IMR-90 (cell line): ENCODE measurements at regions not wholly inside any gene's neighbourhood (a gene's known extent, or its start where the extent isn't known, plus 50 kb on each side); places are given as distances from the start of the nearest gene placed in this dataset.

Source experiments
- ATAC-seq: fragments of 200-7000 bp; cut with Tn5 transposase; 2 replicates; pipeline ENCODE4 v1.9.1; 2020; ENCODE audit warnings: low read depth, mild to moderate bottlenecking, moderate library complexity
- BruUV-seq: library from RNA; stranded (reverse); fragments of 400-500 nt; replicated peaks from 2 replicates; lab custom pipeline; 2021; lab: Mats Ljungman, UMichigan
- CTCF ChIA-PET: fragments of 300-600 bp; formaldehyde crosslinking; extraction: SDS; loops from one replicate; lab custom pipeline; 2021; ENCODE audit warnings: antibody characterized with exemption; lab: Yijun Ruan, JAX
- POLR2A ChIA-PET: fragments of 300-600 bp; sonication (Branson Sonifier 250); formaldehyde crosslinking; loops from one replicate; lab custom pipeline; 2022; ENCODE audit warnings: antibody characterized with exemption; ENCODE audit not compliant: unreplicated experiment; lab: Charles Lee
- DNase-seq: peaks from one replicate; pipeline ENCODE4 v3.0.0; 2013
- H2AFZ ChIP-seq: replicated peaks from 2 replicates; pipeline ENCODE3; 2013; ENCODE audit warnings: low read length, mild to moderate bottlenecking; ENCODE audit not compliant: poor library complexity
- H2AK5ac ChIP-seq: 2 replicates; pipeline ENCODE4 v1.6.1; 2013; ENCODE audit warnings: low read depth, low read length, inconsistent platforms
- H2AK9ac ChIP-seq: replicated peaks from 2 replicates; pipeline ENCODE3; 2013; ENCODE audit warnings: mild to moderate bottlenecking, low read depth, low read length, moderate library complexity; ENCODE audit not compliant: poor library complexity
- H2BK120ac ChIP-seq: 2 replicates; pipeline ENCODE4 v1.6.1; 2013; ENCODE audit warnings: low read depth, low read length, inconsistent platforms
- H2BK15ac ChIP-seq: 3 replicates; pipeline ENCODE4 v1.6.1; 2013; ENCODE audit warnings: low read depth, low read length, inconsistent platforms
- H2BK20ac ChIP-seq: 2 replicates; pipeline ENCODE4 v1.6.1; 2013; ENCODE audit warnings: low read depth, mild to moderate bottlenecking, inconsistent platforms, low read length, moderate library complexity
- H2BK5ac ChIP-seq: 2 replicates; pipeline ENCODE4 v1.6.1; 2013; ENCODE audit warnings: mild to moderate bottlenecking, low read depth, low read length, inconsistent platforms; ENCODE audit not compliant: poor library complexity, severe bottlenecking
- H3K14ac ChIP-seq: replicated peaks from 2 replicates; pipeline ENCODE4 v1.6.1; 2013; ENCODE audit warnings: low read depth, low read length, inconsistent platforms
- H3K18ac ChIP-seq: 2 replicates; pipeline ENCODE4 v1.6.1; 2013; ENCODE audit warnings: low read depth, low read length, control low read depth
- H3K23ac ChIP-seq: 2 replicates; pipeline ENCODE4 v1.6.1; 2013; ENCODE audit warnings: low read depth, low read length, inconsistent platforms
- H3K27ac ChIP-seq: 2 replicates; pipeline ENCODE4 v1.5.1; 2013; ENCODE audit warnings: mild to moderate bottlenecking, control low read depth, low read length; ENCODE audit not compliant: insufficient read depth
- H3K27me3 ChIP-seq: 2 replicates; pipeline ENCODE4 v1.6.1; 2013; ENCODE audit warnings: low read length; ENCODE audit not compliant: control insufficient read depth, insufficient read depth
- H3K36me3 ChIP-seq: 2 replicates; pipeline ENCODE4 v1.6.1; 2013; ENCODE audit warnings: low read length, mixed read lengths; ENCODE audit not compliant: control insufficient read depth, insufficient read depth
- H3K4ac ChIP-seq: 2 replicates; pipeline ENCODE4 v1.6.1; 2013; ENCODE audit warnings: low read depth, low read length, inconsistent platforms
- H3K4me1 ChIP-seq: 2 replicates; pipeline ENCODE4 v1.6.1; 2013; ENCODE audit warnings: low read length, mixed read lengths; ENCODE audit not compliant: control insufficient read depth, insufficient read depth
- H3K4me2 ChIP-seq: 2 replicates; pipeline ENCODE4 v1.6.1; 2013; ENCODE audit warnings: low read depth, mild to moderate bottlenecking, control low read depth, low read length, moderate library complexity
- H3K4me3 ChIP-seq: 2 replicates; pipeline ENCODE4 v1.5.1; 2013; ENCODE audit warnings: low read depth, mild to moderate bottlenecking, control low read depth, low read length, moderate library complexity; ENCODE audit not compliant: insufficient read depth
- H3K56ac ChIP-seq: 2 replicates; pipeline ENCODE4 v1.6.1; 2013; ENCODE audit warnings: low read length, inconsistent platforms; ENCODE audit not compliant: insufficient read depth; ENCODE audit errors: extremely low read depth
- H3K79me1 ChIP-seq, 2 experiments: 2 replicates each; pipeline ENCODE4 v1.6.1; 2013; ENCODE audit warnings: low read length in 2 of 2, inconsistent platforms in 1 of 2, low read depth in 1 of 2
- H3K9ac ChIP-seq: 2 replicates; pipeline ENCODE4 v1.6.1; 2013; ENCODE audit warnings: low read depth, low read length, control low read depth
- H3K9me1 ChIP-seq: 2 replicates; pipeline ENCODE4 v1.6.1; 2013; ENCODE audit warnings: low read length, inconsistent platforms; ENCODE audit not compliant: insufficient read depth
- H3K9me3 ChIP-seq: 2 replicates; pipeline ENCODE4 v1.6.1; 2013; ENCODE audit warnings: low read length; ENCODE audit not compliant: control insufficient read depth, insufficient read depth
- H4K20me1 ChIP-seq: 2 replicates; pipeline ENCODE4 v1.6.1; 2013; ENCODE audit warnings: low read length, inconsistent platforms; ENCODE audit not compliant: insufficient read depth
- H4K5ac ChIP-seq: 2 replicates; pipeline ENCODE4 v1.6.1; 2013; ENCODE audit warnings: mild to moderate bottlenecking, low read depth, low read length, control low read depth
- H4K8ac ChIP-seq, 2 experiments: 2 replicates each; pipeline ENCODE4 v1.6.1; 2013; ENCODE audit warnings: low read depth in 2 of 2, low read length in 2 of 2, control low read depth in 1 of 2, inconsistent platforms in 1 of 2
- H4K91ac ChIP-seq: 2 replicates; pipeline ENCODE4 v1.6.1; 2013; ENCODE audit warnings: low read depth, low read length, inconsistent platforms; ENCODE audit not compliant: insufficient read depth
- CEBPB ChIP-seq: IDR thresholded peaks from 2 replicates; pipeline ENCODE4 v1.6.1; 2012; ENCODE audit warnings: low read depth, low read length, improper control_type of control experiment
- CHD1 ChIP-seq: IDR thresholded peaks from 2 replicates; pipeline ENCODE4 v1.6.1; 2012; ENCODE audit warnings: low read depth, low read length, improper control_type of control experiment
- MAFK ChIP-seq: IDR thresholded peaks from 2 replicates; pipeline ENCODE4 v1.6.1; 2012; ENCODE audit warnings: low read depth, low read length, improper control_type of control experiment
- NFE2L2 ChIP-seq: fragments of 150-350 bp; IDR thresholded peaks from 2 replicates; pipeline ENCODE4 v1.6.1; 2016; ENCODE audit warnings: low read depth, mild to moderate bottlenecking, low read length
- POLR2A ChIP-seq: IDR thresholded peaks from 2 replicates; pipeline ENCODE4 v1.6.1; 2012; ENCODE audit warnings: mild to moderate bottlenecking, low read depth, low read length
- SMC3 ChIP-seq: fragments of 150-350 bp; IDR thresholded peaks from 2 replicates; pipeline ENCODE4 v1.6.1; 2016; ENCODE audit warnings: low read depth, mild to moderate bottlenecking, antibody characterized with exemption, low read length, moderate library complexity
- WGBS, 2 experiments: methylation state at CpG; one replicate each; pipeline versions ENCODE4 v1.1.5 to v1.1.7; 2013; ENCODE audit warnings: missing lambda C conversion rate in 2 of 2; ENCODE audit not compliant: insufficient read length in 1 of 2; ENCODE audit errors: extremely low coverage in 2 of 2; 5-methylcytosine and 5-hydroxymethylcytosine counted together
- dilution Hi-C: fragments of 300-500 bp; cut with HindIII; formaldehyde crosslinking; loops from one replicate; pipeline ENCODE4 v1.14.3; 2018; ENCODE audit warnings: low sequenced_read_pairs; ENCODE audit not compliant: unreplicated experiment
- in situ Hi-C: fragments of 300-500 bp; cut with MboI; formaldehyde crosslinking; loops from 3 replicates; pipeline ENCODE4 v1.14.3; 2019; ENCODE audit warnings: low sequenced_read_pairs, inconsistent platforms, mixed read lengths
- intact Hi-C: fragments of 100-400 bp; cut with micrococcal nuclease; formaldehyde crosslinking; loops from 2 replicates; pipeline ENCODE4 v1.10.0; 2022
- TF ChIP-seq, protein P1 (sequence below): fragments of 150-350 bp; IDR thresholded peaks from 2 replicates; pipeline ENCODE4 v1.6.1; 2016; ENCODE audit warnings: low read depth, mild to moderate bottlenecking, low read length, moderate library complexity, borderline replicate concordance
- TF ChIP-seq, protein P2 (sequence below): fragments of 150-350 bp; IDR thresholded peaks from 2 replicates; pipeline ENCODE4 v1.6.1; 2017; ENCODE audit warnings: mild to moderate bottlenecking, antibody characterized with exemption, low read length, low read depth
- TF ChIP-seq, protein P3 (sequence below): conservative IDR thresholded peaks from 2 replicates; pipeline ENCODE4 v1.5.1; 2012; ENCODE audit warnings: mild to moderate bottlenecking, low read depth, low read length, improper control_type of control experiment

DNA sequence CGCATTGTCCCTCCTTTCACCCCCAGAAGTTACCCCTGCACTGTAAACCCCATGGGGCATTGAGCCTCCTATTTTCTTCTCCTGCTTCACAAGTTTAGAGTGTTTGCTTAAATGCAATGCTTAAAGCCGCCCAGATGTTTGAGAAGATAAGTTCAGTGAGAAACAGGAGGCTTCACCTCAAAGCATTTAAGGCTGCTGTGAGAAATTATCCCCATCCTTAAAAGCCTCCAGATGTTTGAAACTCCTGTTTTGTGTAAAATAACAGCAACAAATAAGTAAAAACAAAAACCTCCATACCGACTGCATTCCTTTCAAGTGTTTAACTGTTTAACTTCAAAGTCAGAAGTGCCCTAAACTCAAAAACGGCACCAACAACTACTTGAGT, 81.8 kb downstream of the RTP5 start:
- Histone ChIP-seq H2AK9ac (no peak overlapping the region), H3K36me3 (no peaks in the 10 kb centered on the region), H3K9me1 (no peaks in the 10 kb centered on the region), H2AK5ac (no peak overlapping the region), H3K9ac (no peak overlapping the region), H3K4ac (no peak overlapping the region), H2BK5ac (no peak overlapping the region), H3K14ac (no peak overlapping the region), H3K4me2 (no peak overlapping the region), H3K4me3 (no peak overlapping the region), H3K9me3 (no peaks in the 10 kb centered on the region), H3K4me1 (no peaks in the 10 kb centered on the region), H3K56ac (no peak overlapping the region), H2AFZ (no peak overlapping the region), H3K27ac (no peak overlapping the region), H3K27me3 (peaks cover 20% of the 10 kb centered on the region), H4K91ac (no peak overlapping the region), H3K79me1 (no peaks in the 10 kb centered on the region), H4K8ac (no peak overlapping the region), H3K18ac (no peak overlapping the region), H4K20me1 (0 out of 2 replicates have a peak, but pooled peaks cover 3% of the 10 kb centered on the region), H2BK15ac (no peak overlapping the region), H4K5ac (no peak overlapping the region), H2BK20ac (no peak overlapping the region), H3K23ac (no peak overlapping the region), H2BK120ac (no peak overlapping the region)
- DNase-seq: no peak
- in situ Hi-C loops: no loop called here
- no peak for TF ChIP-seq SMC3
- TF ChIP-seq CHD1: no peak
- TF ChIP-seq, protein P1, sequence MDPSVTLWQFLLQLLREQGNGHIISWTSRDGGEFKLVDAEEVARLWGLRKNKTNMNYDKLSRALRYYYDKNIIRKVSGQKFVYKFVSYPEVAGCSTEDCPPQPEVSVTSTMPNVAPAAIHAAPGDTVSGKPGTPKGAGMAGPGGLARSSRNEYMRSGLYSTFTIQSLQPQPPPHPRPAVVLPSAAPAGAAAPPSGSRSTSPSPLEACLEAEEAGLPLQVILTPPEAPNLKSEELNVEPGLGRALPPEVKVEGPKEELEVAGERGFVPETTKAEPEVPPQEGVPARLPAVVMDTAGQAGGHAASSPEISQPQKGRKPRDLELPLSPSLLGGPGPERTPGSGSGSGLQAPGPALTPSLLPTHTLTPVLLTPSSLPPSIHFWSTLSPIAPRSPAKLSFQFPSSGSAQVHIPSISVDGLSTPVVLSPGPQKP: no peak
- TF ChIP-seq, protein P2, sequence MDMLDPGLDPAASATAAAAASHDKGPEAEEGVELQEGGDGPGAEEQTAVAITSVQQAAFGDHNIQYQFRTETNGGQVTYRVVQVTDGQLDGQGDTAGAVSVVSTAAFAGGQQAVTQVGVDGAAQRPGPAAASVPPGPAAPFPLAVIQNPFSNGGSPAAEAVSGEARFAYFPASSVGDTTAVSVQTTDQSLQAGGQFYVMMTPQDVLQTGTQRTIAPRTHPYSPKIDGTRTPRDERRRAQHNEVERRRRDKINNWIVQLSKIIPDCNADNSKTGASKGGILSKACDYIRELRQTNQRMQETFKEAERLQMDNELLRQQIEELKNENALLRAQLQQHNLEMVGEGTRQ: no peak
- TF ChIP-seq POLR2A: no peak
- no peak for TF ChIP-seq MAFK
- TF ChIP-seq, protein P3, sequence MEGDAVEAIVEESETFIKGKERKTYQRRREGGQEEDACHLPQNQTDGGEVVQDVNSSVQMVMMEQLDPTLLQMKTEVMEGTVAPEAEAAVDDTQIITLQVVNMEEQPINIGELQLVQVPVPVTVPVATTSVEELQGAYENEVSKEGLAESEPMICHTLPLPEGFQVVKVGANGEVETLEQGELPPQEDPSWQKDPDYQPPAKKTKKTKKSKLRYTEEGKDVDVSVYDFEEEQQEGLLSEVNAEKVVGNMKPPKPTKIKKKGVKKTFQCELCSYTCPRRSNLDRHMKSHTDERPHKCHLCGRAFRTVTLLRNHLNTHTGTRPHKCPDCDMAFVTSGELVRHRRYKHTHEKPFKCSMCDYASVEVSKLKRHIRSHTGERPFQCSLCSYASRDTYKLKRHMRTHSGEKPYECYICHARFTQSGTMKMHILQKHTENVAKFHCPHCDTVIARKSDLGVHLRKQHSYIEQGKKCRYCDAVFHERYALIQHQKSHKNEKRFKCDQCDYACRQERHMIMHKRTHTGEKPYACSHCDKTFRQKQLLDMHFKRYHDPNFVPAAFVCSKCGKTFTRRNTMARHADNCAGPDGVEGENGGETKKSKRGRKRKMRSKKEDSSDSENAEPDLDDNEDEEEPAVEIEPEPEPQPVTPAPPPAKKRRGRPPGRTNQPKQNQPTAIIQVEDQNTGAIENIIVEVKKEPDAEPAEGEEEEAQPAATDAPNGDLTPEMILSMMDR: no peak
- no peak for TF ChIP-seq NFE2L2
- TF ChIP-seq CEBPB: no peak
- dilution Hi-C loops: no loop called here
- BruUV-seq: no TSS peak
- no CpG with 5 or more reads among the region's 4 CpGs for WGBS, 2 experiments
- no peak for ATAC-seq
- ChIA-PET POLR2A (no interaction called here), CTCF (interaction anchor here (0.6 to 1.3 kb wide), 5 partner anchors 9 to 139 kb away, joined by 3 to 4 read pairs (median 3); no protein-coding TSS in a partner anchor)
- intact Hi-C loops: no loop called here
